Ovary (tissue), 7 donors: ENCODE measurements at regions not wholly inside any gene's neighbourhood (a gene's known extent, or its start where the extent isn't known, plus 50 kb on each side); places are given as distances from the start of the nearest gene placed in this dataset.

Source experiments
- DNase-seq, 5 donors: peaks; one replicate each; pipeline ENCODE4 v3.0.0-alpha.2; 2019 to 2020
- H3K27ac ChIP-seq, 2 donors: fragments of 200-600 bp; one replicate each; pipeline versions ENCODE4 v1.5.1 to v1.8.0; 2019 to 2022
- H3K27me3 ChIP-seq: fragments of 200-600 bp; one replicate; pipeline ENCODE4 v1.8.0; 2022
- H3K36me3 ChIP-seq: fragments of 200-600 bp; sonication (generic); one replicate; pipeline ENCODE4 v1.5.1; 2019
- H3K4me1 ChIP-seq: one replicate; pipeline ENCODE4 v1.8.1; 2013; ENCODE audit warnings: mild to moderate bottlenecking, moderate library complexity; ENCODE audit not compliant: insufficient read depth
- H3K4me3 ChIP-seq: fragments of 200-600 bp; sonication (generic); one replicate; pipeline ENCODE4 v1.5.1; 2017
- H3K9me3 ChIP-seq, 2 donors: fragments of 200-600 bp in 1 of 2; sonication (generic) in 1 of 2; one replicate each; pipeline versions ENCODE4 v1.5.1 to v1.8.1; 2013 to 2019; ENCODE audit warnings: mild to moderate bottlenecking in 1 of 2, moderate library complexity in 1 of 2
- EP300 ChIP-seq: sonication (generic); formaldehyde crosslinking; IDR thresholded peaks from one replicate; pipeline ENCODE4 v1.6.1; 2017; ENCODE audit warnings: antibody characterized with exemption
- POLR2A ChIP-seq: fragments of 450-650 bp; IDR thresholded peaks from one replicate; pipeline ENCODE4 v1.6.1; 2017; ENCODE audit warnings: antibody characterized with exemption, mild to moderate bottlenecking, moderate library complexity
- WGBS, 3 donors: extraction: QIAGEN DNeasy Blood & Tissue Kit in 1 of 3; methylation state at CpG; one replicate each; pipeline versions ENCODE4 v1.1.5 to v1.1.7; 2013 to 2017; 5-methylcytosine and 5-hydroxymethylcytosine counted together
- intact Hi-C, 4 donors: fragments of 100-400 bp; cut with DNase I; formaldehyde crosslinking; loops; one replicate each; pipeline versions ENCODE4 v1.11.0 to v1.15.1; 2022 to 2023
- TF ChIP-seq, protein P1 (sequence below), 3 donors: fragments of 450-650 bp in 2 of 3; fragments of 200-600 bp in 1 of 3; IDR thresholded peaks; one replicate each; pipeline versions ENCODE4 v1.5.1 to v1.8.0; 2016 to 2022; ENCODE audit warnings: antibody characterized with exemption in 3 of 3, mild to moderate bottlenecking in 1 of 3
- donor health status: DM: no; HTN: no; CAD: no; lungs with moderate emphysema.
- donor health status: DM: no; HTN: no; CAD: no.
- donor health status: Bipolar disorder and iron deficiency.
- donor health status: DM: no; HTN: no; CAD: no.
- donor health status: DM: yes; HTN: yes; CAD: no.

- no peak for TF ChIP-seq POLR2A
- TF ChIP-seq EP300: no peak
- TF ChIP-seq, protein P1, sequence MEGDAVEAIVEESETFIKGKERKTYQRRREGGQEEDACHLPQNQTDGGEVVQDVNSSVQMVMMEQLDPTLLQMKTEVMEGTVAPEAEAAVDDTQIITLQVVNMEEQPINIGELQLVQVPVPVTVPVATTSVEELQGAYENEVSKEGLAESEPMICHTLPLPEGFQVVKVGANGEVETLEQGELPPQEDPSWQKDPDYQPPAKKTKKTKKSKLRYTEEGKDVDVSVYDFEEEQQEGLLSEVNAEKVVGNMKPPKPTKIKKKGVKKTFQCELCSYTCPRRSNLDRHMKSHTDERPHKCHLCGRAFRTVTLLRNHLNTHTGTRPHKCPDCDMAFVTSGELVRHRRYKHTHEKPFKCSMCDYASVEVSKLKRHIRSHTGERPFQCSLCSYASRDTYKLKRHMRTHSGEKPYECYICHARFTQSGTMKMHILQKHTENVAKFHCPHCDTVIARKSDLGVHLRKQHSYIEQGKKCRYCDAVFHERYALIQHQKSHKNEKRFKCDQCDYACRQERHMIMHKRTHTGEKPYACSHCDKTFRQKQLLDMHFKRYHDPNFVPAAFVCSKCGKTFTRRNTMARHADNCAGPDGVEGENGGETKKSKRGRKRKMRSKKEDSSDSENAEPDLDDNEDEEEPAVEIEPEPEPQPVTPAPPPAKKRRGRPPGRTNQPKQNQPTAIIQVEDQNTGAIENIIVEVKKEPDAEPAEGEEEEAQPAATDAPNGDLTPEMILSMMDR (IDR thresholded peaks at IDR 0.05): no peak
- no peaks in the 10 kb centered on the region for H3K36me3 ChIP-seq
- WGBS, 3 donors: 87 to 90% (median 90%) methylated on average over 10 of the region's 10 CpGs
- DNase-seq: no peak
- H3K27ac ChIP-seq: no peak overlapping the region
- no peak overlapping the region for H3K4me3 ChIP-seq
- intact Hi-C loops: no loop called here
- no peaks in the 10 kb centered on the region for H3K9me3 ChIP-seq
- H3K4me1 ChIP-seq: no peaks in the 10 kb centered on the region
- H3K27me3 ChIP-seq: no peaks in the 10 kb centered on the region
Observed at GRCh38 chr2:15851076-15851693, 89.2 kb upstream of the MYCN start.

DNA sequence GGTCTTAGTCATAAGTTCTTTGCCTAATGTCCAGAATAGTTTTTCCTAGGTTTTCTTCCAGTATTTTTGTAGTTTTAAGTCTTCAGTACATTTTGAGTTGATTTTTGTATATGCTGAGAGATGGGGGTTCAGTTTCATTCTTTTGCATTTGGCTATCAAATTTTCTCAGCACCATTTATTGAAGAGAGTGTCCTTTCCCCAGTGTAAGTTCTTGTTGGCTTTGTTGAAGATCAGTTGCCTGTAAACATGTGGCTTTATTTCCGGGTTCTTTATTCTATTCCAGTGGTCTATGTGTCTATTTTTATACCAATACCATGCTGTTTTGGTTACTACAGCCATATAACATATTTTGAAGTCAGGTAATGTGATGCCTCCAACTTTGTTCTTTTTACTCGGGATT lies 87.5 kb upstream of the MYCN start:
- intact Hi-C loops: no loop called here
- Histone ChIP-seq H3K27ac (no peak overlapping the region), H3K36me3 (no peaks in the 10 kb centered on the region), H3K9me3 (no peaks in the 10 kb centered on the region), H3K4me1 (no peaks in the 10 kb centered on the region), H3K27me3 (no peaks in the 10 kb centered on the region), H3K4me3 (no peak overlapping the region)
- WGBS, 3 donors: 84 to 85% (median 84%) methylated on average over 2 of the region's 2 CpGs
- DNase-seq: no peak
- TF ChIP-seq POLR2A (no peak), EP300 (no peak)
- TF ChIP-seq, protein P1 (IDR thresholded peaks at IDR 0.05): no peak

GRCh38 chr2:15853903-15854302 lies 86.4 kb upstream of the MYCN start:
- intact Hi-C loops: no loop called here
- Histone ChIP-seq H3K4me3 (no peak overlapping the region), H3K27me3 (no peaks in the 10 kb centered on the region), H3K27ac (no peak overlapping the region), H3K36me3 (no peaks in the 10 kb centered on the region), H3K4me1 (no peaks in the 10 kb centered on the region), H3K9me3 (no peaks in the 10 kb centered on the region)
- no peak for DNase-seq
- 59 to 63% (median 62%) methylated on average over 3 of the region's 3 CpGs for WGBS, 3 donors
- TF ChIP-seq POLR2A: no peak
- TF ChIP-seq, protein P1 (IDR thresholded peaks at IDR 0.05): no peak
- TF ChIP-seq EP300: no peak

DNA sequence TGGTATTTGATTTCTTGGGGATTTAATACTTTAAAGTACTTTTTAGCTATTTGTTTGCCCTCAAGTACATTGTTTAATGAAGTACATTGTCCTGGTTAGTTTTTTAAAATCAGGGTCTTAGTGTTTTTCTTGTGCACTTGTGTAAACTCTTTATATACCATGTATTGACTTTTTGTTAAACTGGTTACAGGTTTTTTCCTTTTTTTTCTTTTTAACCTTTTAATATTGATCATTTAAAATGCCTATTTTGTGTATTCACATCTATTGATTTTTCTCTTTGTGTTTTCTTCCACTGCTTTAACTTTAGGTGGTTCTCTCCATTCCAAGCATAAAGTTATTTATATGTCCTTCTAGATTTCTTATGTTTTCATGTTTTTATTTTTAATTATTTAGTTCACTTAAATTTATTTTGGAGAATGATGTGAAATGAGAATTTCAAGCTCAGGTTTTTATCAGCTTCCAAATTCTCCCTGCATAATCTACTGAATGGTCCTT lies 84.5 kb upstream of the MYCN start:
- Histone ChIP-seq H3K9me3 (no peaks in the 10 kb centered on the region), H3K27me3 (no peaks in the 10 kb centered on the region), H3K4me1 (no peaks in the 10 kb centered on the region), H3K27ac (no peak overlapping the region), H3K36me3 (no peaks in the 10 kb centered on the region), H3K4me3 (no peak overlapping the region)
- intact Hi-C loops: no loop called here
- TF ChIP-seq POLR2A (no peak), EP300 (no peak)
- TF ChIP-seq, protein P1 (IDR thresholded peaks at IDR 0.05): no peak
- no peak for DNase-seq
